Esophagus (tissue), 2 donors: ENCODE measurements at regions not wholly inside any gene's neighbourhood (a gene's known extent, or its start where the extent isn't known, plus 50 kb on each side); places are given as distances from the start of the nearest gene placed in this dataset.

Source experiments
- H3K27ac ChIP-seq, 2 donors: one replicate each; pipeline ENCODE4 v1.5.1; 2013; ENCODE audit warnings: low read depth in 2 of 2, mild to moderate bottlenecking in 2 of 2, inconsistent platforms in 1 of 2, low read length in 1 of 2, moderate library complexity in 1 of 2
- H3K27me3 ChIP-seq, 2 donors: one replicate each; pipeline ENCODE4 v1.6.1; 2013; ENCODE audit warnings: low read length in 2 of 2, control low read depth in 1 of 2, mild to moderate bottlenecking in 1 of 2; ENCODE audit not compliant: insufficient read depth in 2 of 2, control insufficient read depth in 1 of 2
- H3K36me3 ChIP-seq, 2 donors: one replicate each; pipeline ENCODE4 v1.6.1; 2013; ENCODE audit warnings: low read length in 1 of 2; ENCODE audit not compliant: control insufficient read depth in 2 of 2, insufficient read depth in 2 of 2
- H3K4me1 ChIP-seq, 2 donors: one replicate each; pipeline ENCODE4 v1.6.1; 2013; ENCODE audit warnings: low read length in 1 of 2; ENCODE audit not compliant: control insufficient read depth in 2 of 2, insufficient read depth in 2 of 2
- H3K4me3 ChIP-seq, 2 donors: one replicate each; pipeline ENCODE4 v1.5.1; 2013; ENCODE audit warnings: low read length in 2 of 2, mild to moderate bottlenecking in 2 of 2, low read depth in 1 of 2, moderate library complexity in 1 of 2
- H3K9me3 ChIP-seq, 2 donors: one replicate each; pipeline ENCODE4 v1.6.1; 2013; ENCODE audit warnings: mild to moderate bottlenecking in 2 of 2, low read depth in 1 of 2, low read length in 1 of 2, moderate library complexity in 1 of 2; ENCODE audit not compliant: control insufficient read depth in 2 of 2, insufficient read depth in 1 of 2
- WGBS, 2 donors: extraction: QIAGEN DNeasy Blood & Tissue Kit; methylation state at CpG; one replicate each; pipeline ENCODE4 v1.1.7; 2013; 5-methylcytosine and 5-hydroxymethylcytosine counted together
- donor health status: healthy with polysubstance abuse.
- donor health status: Bipolar disorder and iron deficiency.

DNA sequence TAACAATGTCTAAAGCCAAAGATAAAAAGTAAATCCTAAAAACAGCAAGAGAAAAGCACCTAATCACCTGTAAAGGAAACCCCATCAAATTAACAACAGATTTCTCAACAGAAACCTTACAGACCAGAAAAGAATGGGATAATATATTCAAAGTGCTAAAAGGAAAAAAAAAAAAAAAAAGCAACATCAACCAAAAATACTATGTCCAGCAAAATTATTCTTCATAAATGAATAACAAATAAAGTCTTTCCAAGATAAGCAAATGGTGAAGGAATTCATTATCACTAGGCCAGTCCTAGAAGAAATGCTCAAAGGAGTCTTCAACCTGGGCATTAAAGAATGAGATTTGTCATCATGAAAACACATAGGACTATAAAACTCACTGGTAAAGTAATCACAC, 192.0 kb upstream of the UBASH3B start:
- Histone ChIP-seq H3K4me1 (no peaks in the 10 kb centered on the region), H3K9me3 (peaks cover 0 to 9% of the 10 kb centered on the region in 2 donors), H3K4me3 (no peak overlapping the region), H3K36me3 (no peaks in the 10 kb centered on the region), H3K27me3 (no peaks in the 10 kb centered on the region), H3K27ac (no peak overlapping the region)

- Histone ChIP-seq H3K36me3 (no peaks in the 10 kb centered on the region), H3K4me3 (no peak overlapping the region), H3K27me3 (no peaks in the 10 kb centered on the region), H3K27ac (no peak overlapping the region), H3K4me1 (no peaks in the 10 kb centered on the region), H3K9me3 (peaks cover 0 to 9% of the 10 kb centered on the region in 2 donors)
- 81 to 92% methylated on average over 3 of the region's 3 CpGs for WGBS, 2 donors
These were observed 196.5 kb upstream of the UBASH3B start for GRCh38 chr11:122459064-122459463.

- H3K4me3 ChIP-seq: no peak overlapping the region
- 60 to 77% methylated on average over 2 of the region's 2 CpGs for WGBS, 2 donors
- H3K36me3 ChIP-seq: no peaks in the 10 kb centered on the region
- H3K27me3 ChIP-seq: no peaks in the 10 kb centered on the region
- no peak overlapping the region for H3K27ac ChIP-seq
- no peaks in the 10 kb centered on the region for H3K4me1 ChIP-seq
- no peaks in the 10 kb centered on the region for H3K9me3 ChIP-seq
These were observed 201.9 kb upstream of the UBASH3B start for GRCh38 chr11:122453586-122453985.

GRCh38 chr11:122451911-122452310, 203.6 kb upstream of the UBASH3B start:
- H3K4me1 ChIP-seq: no peaks in the 10 kb centered on the region
- no peaks in the 10 kb centered on the region for H3K9me3 ChIP-seq
- no peaks in the 10 kb centered on the region for H3K27me3 ChIP-seq
- H3K4me3 ChIP-seq: no peak overlapping the region
- no peaks in the 10 kb centered on the region for H3K36me3 ChIP-seq
- no peak overlapping the region for H3K27ac ChIP-seq
- WGBS, 2 donors: 97 to 99% methylated on average over 9 of the region's 9 CpGs

DNA sequence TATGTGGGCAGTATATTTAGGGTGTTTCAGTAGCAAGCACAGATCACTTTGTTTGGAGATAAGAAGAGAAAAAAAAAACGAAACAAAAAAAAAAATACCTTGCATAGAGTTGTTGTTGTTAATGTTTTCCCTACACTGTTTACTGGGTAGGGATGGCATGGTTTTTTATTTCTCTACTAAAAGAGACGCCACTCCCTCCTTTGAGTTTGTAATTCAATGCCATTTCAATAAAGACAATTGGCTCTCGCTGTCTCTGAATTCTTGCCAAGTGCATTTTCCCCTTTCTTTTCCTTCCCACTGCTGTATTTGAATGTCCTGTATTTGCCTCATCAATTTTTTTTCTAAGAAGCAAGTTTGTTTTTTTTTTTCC, 213.9 kb upstream of the UBASH3B start:
- Histone ChIP-seq H3K4me1 (no peaks in the 10 kb centered on the region), H3K27ac (no peak overlapping the region), H3K36me3 (no peaks in the 10 kb centered on the region), H3K4me3 (peak overlapping the region in 1 of 2 donors; percentile 9), H3K27me3 (no peaks in the 10 kb centered on the region), H3K9me3 (no peaks in the 10 kb centered on the region)
- 13 to 16% methylated on average over 3 of the region's 3 CpGs for WGBS, 2 donors

DNA sequence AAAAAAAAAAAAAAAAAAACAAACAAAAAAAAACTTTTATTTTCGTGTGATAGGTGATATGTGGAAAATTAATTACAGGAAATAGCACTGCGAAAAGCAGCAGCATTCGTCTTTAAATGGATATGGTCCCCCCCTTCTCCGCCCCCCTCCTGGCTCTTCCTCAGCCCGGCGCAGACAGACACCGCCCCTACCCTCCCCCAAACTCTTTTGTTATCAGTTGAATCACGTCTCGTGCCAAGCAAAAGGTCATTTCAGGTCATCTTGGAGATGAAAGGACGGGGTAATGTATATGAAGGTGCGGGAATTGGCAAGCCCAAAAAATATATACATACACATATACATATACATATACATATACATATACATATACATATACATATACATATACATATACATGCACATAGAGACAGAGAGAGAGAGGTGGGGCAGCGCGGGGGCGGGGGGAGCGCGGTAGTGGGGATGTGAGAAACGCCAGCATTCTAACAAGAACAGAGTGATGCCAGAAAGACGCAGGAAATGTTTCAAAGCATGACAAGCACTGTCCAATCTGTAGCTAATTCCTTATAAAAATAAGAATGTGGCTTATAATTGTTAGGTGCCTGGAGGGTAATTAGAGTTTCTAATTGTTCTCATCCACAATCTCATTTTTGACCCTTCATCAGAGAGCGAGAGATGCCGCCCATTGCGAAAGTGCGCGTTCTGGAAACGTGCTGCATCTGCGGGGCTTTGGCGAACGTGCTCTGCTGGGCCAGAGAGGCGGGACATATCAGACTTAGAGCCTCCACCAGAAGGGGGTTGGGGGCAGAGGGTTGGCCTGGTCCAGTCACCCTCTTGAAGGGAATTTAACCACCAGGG, 214.5 kb upstream of the UBASH3B start:
- no peaks in the 10 kb centered on the region for H3K27me3 ChIP-seq
- no peaks in the 10 kb centered on the region for H3K36me3 ChIP-seq
- no peaks in the 10 kb centered on the region for H3K9me3 ChIP-seq
- H3K27ac ChIP-seq: peak overlapping the region in 1 of 2 donors; percentile 33
- H3K4me1 ChIP-seq: no peaks in the 10 kb centered on the region
- peak overlapping the region; percentile 9 to 33 for H3K4me3 ChIP-seq
- WGBS, 2 donors: 2 to 4% methylated on average over 28 of the region's 28 CpGs

- Histone ChIP-seq H3K4me1 (no peaks in the 10 kb centered on the region), H3K9me3 (no peaks in the 10 kb centered on the region), H3K4me3 (peak overlapping the region in 1 of 2 donors; percentile 33), H3K27ac (peak overlapping the region; percentile 6 to 28), H3K36me3 (no peaks in the 10 kb centered on the region), H3K27me3 (no peaks in the 10 kb centered on the region)
- 17 to 20% methylated on average over 29 of the region's 29 CpGs for WGBS, 2 donors
These were observed 215.4 kb upstream of the UBASH3B start for GRCh38 chr11:122439866-122440810.

DNA sequence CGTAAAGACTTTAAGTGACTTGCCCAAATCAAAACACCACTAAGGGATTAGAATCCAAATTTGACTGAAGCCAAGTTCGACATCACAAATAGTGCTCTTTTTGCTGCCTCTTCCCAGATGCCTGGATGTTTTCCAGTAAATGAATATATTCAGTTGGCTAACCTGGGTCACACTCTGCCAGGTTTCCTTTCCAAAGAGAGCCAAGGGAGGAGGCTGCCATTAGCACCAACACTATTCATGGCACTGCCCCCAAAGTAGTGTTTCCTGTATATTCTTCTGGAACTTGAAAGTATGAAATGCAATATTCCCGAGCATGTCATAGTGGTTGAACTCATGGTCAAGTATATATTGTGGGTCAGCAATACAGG, 219.3 kb upstream of the UBASH3B start:
- WGBS, 2 donors: 72 to 80% methylated on average over 3 of the region's 3 CpGs
- Histone ChIP-seq H3K4me1 (no peaks in the 10 kb centered on the region), H3K9me3 (no peaks in the 10 kb centered on the region), H3K27me3 (no peaks in the 10 kb centered on the region), H3K4me3 (no peak overlapping the region), H3K36me3 (no peaks in the 10 kb centered on the region), H3K27ac (no peak overlapping the region)

GRCh38 chr11:122435540-122436187, 219.9 kb upstream of the UBASH3B start:
- Histone ChIP-seq H3K4me1 (no peaks in the 10 kb centered on the region), H3K27ac (no peak overlapping the region), H3K4me3 (no peak overlapping the region), H3K36me3 (no peaks in the 10 kb centered on the region), H3K27me3 (no peaks in the 10 kb centered on the region), H3K9me3 (no peaks in the 10 kb centered on the region)
- 90 to 91% methylated on average over 7 of the region's 7 CpGs for WGBS, 2 donors
